ENCODE measurements at regions not wholly inside any gene's neighbourhood (a gene's known extent, or its start where the extent isn't known, plus 50 kb on each side); places are given as distances from the start of the nearest gene placed in this dataset.

DNA sequence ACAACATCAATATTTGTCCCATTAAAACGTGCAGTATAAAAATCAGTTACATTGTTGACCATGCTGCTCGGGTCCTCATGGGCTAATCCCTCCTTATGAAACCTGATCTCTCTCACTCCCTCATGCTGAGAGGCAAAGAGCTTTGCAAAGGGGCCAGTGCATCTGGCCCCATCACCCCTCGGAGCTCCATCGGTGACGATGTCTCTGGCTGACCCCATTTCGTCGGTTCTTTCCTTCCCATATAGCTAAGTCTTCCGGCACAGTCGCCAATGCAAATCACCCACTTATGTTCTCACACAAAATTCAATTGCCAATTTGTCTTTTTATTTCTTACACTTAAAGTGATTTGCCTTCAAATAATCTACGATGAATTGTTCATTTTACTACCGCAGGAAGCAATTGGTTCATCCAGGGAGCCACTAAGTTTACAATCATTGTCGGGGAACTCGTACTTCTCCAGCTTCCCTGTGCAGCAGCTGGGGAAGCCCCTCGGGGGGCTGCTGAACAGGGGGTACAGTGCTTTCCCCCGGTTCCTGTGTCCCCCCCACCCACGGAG lies 199.8 kb upstream of the CDH4 start:
- no peak for DNase-seq (ENCODE audit: extremely low spot score)
- POLR2A ChIA-PET = no interaction called here
- CTCF ChIA-PET = no interaction called here
- TF ChIP-seq, protein P1, sequence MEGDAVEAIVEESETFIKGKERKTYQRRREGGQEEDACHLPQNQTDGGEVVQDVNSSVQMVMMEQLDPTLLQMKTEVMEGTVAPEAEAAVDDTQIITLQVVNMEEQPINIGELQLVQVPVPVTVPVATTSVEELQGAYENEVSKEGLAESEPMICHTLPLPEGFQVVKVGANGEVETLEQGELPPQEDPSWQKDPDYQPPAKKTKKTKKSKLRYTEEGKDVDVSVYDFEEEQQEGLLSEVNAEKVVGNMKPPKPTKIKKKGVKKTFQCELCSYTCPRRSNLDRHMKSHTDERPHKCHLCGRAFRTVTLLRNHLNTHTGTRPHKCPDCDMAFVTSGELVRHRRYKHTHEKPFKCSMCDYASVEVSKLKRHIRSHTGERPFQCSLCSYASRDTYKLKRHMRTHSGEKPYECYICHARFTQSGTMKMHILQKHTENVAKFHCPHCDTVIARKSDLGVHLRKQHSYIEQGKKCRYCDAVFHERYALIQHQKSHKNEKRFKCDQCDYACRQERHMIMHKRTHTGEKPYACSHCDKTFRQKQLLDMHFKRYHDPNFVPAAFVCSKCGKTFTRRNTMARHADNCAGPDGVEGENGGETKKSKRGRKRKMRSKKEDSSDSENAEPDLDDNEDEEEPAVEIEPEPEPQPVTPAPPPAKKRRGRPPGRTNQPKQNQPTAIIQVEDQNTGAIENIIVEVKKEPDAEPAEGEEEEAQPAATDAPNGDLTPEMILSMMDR (IDR thresholded peaks at IDR 0.05; ENCODE audit: control extremely low read depth, extremely low read depth, low read depth, missing control alignments) = no peak

DNA sequence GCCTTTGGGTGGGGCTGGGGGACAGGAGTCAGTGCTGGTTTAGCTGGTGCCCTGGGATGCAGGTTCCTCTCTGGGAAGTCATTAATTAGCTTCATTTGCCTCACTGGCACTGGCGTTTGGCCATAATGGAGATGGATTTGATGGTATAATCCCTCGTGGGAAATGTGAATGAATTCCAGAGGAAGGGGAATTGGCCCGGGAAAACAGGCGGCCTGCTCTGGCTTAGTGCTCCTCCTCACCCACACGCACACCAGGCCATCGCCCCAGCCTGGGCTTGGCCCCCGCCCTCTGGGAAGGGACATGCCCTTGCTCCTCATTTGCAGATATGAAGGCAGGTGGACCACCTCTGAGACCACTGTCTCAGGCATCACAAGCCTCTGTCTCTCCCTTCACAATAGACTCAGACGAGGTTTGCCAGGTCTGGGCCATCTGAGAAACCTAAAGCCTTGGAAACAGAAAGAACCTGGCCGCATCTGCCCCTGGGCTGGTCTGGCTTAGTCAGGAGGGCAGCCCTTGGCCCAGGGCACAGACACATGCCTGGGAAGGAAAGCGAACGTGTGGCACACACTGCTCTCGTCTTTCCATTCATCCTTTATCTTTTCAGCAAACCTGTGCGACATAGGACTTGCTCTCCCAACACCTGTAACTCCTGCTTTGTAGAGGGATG lies 199.2 kb upstream of the CDH4 start:
- DNase-seq (ENCODE audit: extremely low spot score) = no peak
- TF ChIP-seq, protein P1 (IDR thresholded peaks at IDR 0.05; ENCODE audit: control extremely low read depth, extremely low read depth, low read depth, missing control alignments) = no peak
- ChIA-PET CTCF (no interaction called here), POLR2A (no interaction called here)

DNA sequence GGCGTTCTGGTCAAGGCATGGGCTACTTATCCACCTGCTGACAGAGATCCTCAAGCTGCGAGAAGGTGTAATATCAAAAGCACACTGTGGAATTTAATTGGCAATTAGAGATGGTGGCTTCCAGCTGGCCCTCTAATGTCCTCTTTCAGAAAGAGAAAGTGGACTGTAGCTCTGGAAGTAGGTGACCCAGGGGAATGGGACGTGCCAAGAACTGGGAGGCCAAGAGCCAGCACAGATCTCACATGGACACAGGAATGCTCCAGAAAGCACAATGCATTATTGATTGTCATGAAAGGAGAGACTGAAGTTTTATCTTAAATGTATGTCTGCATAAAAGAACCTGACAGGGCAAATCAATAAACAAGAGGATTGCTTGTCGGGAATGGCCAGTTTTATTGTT lies 198.6 kb upstream of the CDH4 start:
- CTCF ChIA-PET = no interaction called here
- POLR2A ChIA-PET = no interaction called here
- TF ChIP-seq, protein P1 (IDR thresholded peaks at IDR 0.05; ENCODE audit: control extremely low read depth, extremely low read depth, low read depth, missing control alignments) = no peak
- DNase-seq (ENCODE audit: extremely low spot score) = no peak

DNA sequence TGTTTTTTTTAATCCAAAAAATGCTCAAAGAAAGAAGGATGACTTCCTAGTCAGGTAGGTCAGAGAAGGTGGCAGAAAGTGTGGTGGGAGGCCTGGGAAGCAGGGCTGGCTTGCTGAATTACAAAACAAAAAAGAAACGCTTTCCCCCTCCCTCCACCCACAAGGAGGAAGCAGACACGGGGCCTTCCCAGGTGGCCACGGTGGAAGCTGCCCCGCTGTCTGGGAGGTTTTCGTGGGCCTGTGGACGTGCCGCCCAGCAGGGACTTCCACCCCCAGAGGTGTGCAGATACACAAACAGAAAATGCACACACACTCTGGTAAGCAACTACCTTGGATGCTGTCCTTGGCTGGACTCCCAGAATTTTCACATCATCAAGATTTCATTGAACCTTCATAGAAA lies 198.2 kb upstream of the CDH4 start:
- TF ChIP-seq, protein P1 (IDR thresholded peaks at IDR 0.05; ENCODE audit: control extremely low read depth, extremely low read depth, low read depth, missing control alignments) = no peak
- ChIA-PET CTCF (no interaction called here), POLR2A (no interaction called here)

DNA sequence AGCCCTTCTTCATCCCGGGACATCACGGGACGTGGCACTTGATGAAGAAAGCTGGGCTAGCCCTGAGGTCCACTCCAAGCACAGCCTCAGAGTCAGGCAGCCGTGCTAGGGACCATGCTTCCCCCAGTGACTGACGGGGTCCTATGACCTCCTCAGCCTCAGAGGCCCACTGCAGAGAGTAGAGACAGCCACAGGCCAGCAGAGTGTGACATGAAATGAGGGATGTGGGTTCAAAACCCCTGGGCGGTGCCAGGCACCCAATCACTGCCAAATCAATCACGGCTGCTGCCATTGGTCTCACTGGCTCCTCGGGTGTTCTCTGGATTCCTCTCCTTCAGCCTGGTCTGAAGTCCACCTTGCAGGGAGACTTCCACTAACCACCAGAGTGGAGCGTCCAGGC lies 197.7 kb upstream of the CDH4 start:
- ChIA-PET POLR2A (no interaction called here), CTCF (no interaction called here)
- TF ChIP-seq, protein P1 (IDR thresholded peaks at IDR 0.05; ENCODE audit: control extremely low read depth, extremely low read depth, low read depth, missing control alignments) = no peak
- DNase-seq (ENCODE audit: extremely low spot score) = no peak

More for the DNA sequence above, 198.2 kb upstream of the CDH4 start:
- DNase-seq (ENCODE audit: extremely low spot score) = no peak

DNA sequence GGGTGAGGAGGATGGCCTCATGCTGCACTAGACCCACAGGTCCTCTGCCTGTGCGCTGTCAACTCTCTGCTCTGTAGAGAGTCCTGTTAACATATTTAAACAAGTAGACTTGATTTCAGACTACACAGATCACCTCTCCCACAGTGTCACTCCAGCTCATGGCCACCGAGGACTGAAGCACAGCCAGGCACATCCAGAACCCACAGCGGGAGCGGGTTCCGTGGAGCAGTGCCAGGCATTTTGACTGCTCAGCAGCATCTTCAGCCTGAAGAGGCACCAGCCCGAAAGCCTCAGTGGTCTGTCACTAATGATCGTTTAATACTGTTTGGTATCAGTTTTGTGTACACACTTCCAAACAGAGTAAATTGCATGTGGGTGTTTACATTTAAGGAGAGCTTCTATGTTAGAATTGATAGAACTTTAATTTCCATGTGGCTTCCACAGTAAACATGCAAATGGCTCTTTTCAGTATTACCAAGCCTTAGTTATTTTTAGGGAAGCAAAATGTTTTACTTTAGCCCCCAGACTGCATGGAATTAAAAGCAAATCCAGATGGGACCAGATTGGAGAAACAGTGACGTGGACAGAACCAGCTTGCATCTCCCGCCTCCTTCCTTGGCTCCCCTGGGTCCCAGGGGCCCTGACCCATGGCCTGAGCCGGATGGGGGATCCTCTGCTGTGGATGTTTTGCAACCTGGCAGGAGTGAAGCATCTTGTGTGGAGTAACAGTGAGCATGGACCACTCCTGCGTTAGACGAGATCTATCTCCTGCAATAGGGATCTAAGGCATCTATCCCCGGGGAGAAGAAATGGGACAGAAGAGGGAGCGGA lies 196.7 kb upstream of the CDH4 start:
- POLR2A ChIA-PET = no interaction called here
- no peak for DNase-seq (ENCODE audit: extremely low spot score)
- TF ChIP-seq, protein P1 (IDR thresholded peaks at IDR 0.05; ENCODE audit: control extremely low read depth, extremely low read depth, low read depth, missing control alignments) = no peak
- CTCF ChIA-PET = no interaction called here
